ENCODE measurements at regions not wholly inside any gene's neighbourhood (a gene's known extent, or its start where the extent isn't known, plus 50 kb on each side); places are given as distances from the start of the nearest gene placed in this dataset.

- no peak overlapping the region for H3K4me3 ChIP-seq (ENCODE audit: low read length in 2 of 2)
- DNase-seq (ENCODE audit: low read depth in 6 of 9, low spot score in 9 of 9) = no peak
- H3K27me3 ChIP-seq (ENCODE audit: control insufficient read depth in 2 of 2, insufficient read depth in 1 of 2, low read length in 1 of 2) = no peaks in the 10 kb centered on the region
- no peaks in the 10 kb centered on the region for H3K36me3 ChIP-seq (ENCODE audit: control insufficient read depth in 2 of 2, insufficient read depth in 2 of 2, low read length in 1 of 2)
- WGBS = 84% methylated on average over 5 of the region's 5 CpGs
- H3K27ac ChIP-seq (ENCODE audit: low read depth in 1 of 2, low read length in 1 of 2) = no peak overlapping the region
- H3K4me1 ChIP-seq (ENCODE audit: control insufficient read depth in 2 of 2, insufficient read depth in 2 of 2, low read length in 2 of 2) = no peaks in the 10 kb centered on the region
- peaks cover 0 to 4% of the 10 kb centered on the region in 2 donors for H3K9me3 ChIP-seq (ENCODE audit: control insufficient read depth in 2 of 2, insufficient read depth in 1 of 2, low read length in 1 of 2)
These were observed 83.9 kb upstream of the CXADR start for GRCh38 chr21:17428980-17429379.

GRCh38 chr21:17429936-17430335, 82.9 kb upstream of the CXADR start:
- no peak overlapping the region for H3K27ac ChIP-seq (ENCODE audit: low read depth in 1 of 2, low read length in 1 of 2)
- WGBS = 92% methylated on average over 3 of the region's 3 CpGs
- H3K27me3 ChIP-seq (ENCODE audit: control insufficient read depth in 2 of 2, insufficient read depth in 1 of 2, low read length in 1 of 2) = no peaks in the 10 kb centered on the region
- peaks cover 0 to 3% of the 10 kb centered on the region in 2 donors for H3K9me3 ChIP-seq (ENCODE audit: control insufficient read depth in 2 of 2, insufficient read depth in 1 of 2, low read length in 1 of 2)
- H3K4me3 ChIP-seq (ENCODE audit: low read length in 2 of 2) = no peak overlapping the region
- no peak for DNase-seq (ENCODE audit: low read depth in 6 of 9, low spot score in 9 of 9)
- no peaks in the 10 kb centered on the region for H3K4me1 ChIP-seq (ENCODE audit: control insufficient read depth in 2 of 2, insufficient read depth in 2 of 2, low read length in 2 of 2)
- H3K36me3 ChIP-seq (ENCODE audit: control insufficient read depth in 2 of 2, insufficient read depth in 2 of 2, low read length in 1 of 2) = no peaks in the 10 kb centered on the region

DNA sequence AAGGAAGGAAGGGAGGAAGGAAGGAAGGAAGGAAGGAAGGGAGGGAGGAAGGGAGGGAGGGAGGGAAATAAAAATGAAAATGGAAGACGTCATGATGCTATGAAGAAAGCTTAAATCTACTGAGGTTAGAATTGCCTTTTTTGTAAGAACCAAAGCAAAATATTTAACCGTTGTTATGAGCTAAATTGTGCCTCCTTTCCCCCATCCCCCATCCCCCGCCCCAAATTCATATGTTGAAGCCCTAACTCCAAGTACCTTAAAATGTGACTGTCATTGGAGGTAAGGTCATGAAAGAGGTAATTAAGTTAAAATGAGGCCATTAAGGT, 80.1 kb upstream of the CXADR start:
- WGBS = 89% methylated on average over 3 of the region's 3 CpGs
- H3K4me3 ChIP-seq (ENCODE audit: low read length in 2 of 2) = no peak overlapping the region
- H3K4me1 ChIP-seq (ENCODE audit: control insufficient read depth in 2 of 2, insufficient read depth in 2 of 2, low read length in 2 of 2) = no peaks in the 10 kb centered on the region
- no peak for DNase-seq (ENCODE audit: low read depth in 6 of 9, low spot score in 9 of 9)
- H3K36me3 ChIP-seq (ENCODE audit: control insufficient read depth in 2 of 2, insufficient read depth in 2 of 2, low read length in 1 of 2) = no peaks in the 10 kb centered on the region
- H3K9me3 ChIP-seq (ENCODE audit: control insufficient read depth in 2 of 2, insufficient read depth in 1 of 2, low read length in 1 of 2) = no peaks in the 10 kb centered on the region
- H3K27ac ChIP-seq (ENCODE audit: low read depth in 1 of 2, low read length in 1 of 2) = no peak overlapping the region
- H3K27me3 ChIP-seq (ENCODE audit: control insufficient read depth in 2 of 2, insufficient read depth in 1 of 2, low read length in 1 of 2) = no peaks in the 10 kb centered on the region

GRCh38 chr21:17433730-17434129, 79.1 kb upstream of the CXADR start:
- DNase-seq (ENCODE audit: low read depth in 6 of 9, low spot score in 9 of 9) = no peak
- H3K27ac ChIP-seq (ENCODE audit: low read depth in 1 of 2, low read length in 1 of 2) = no peak overlapping the region
- no peaks in the 10 kb centered on the region for H3K36me3 ChIP-seq (ENCODE audit: control insufficient read depth in 2 of 2, insufficient read depth in 2 of 2, low read length in 1 of 2)
- 85% methylated on average over 2 of the region's 2 CpGs for WGBS
- no peaks in the 10 kb centered on the region for H3K4me1 ChIP-seq (ENCODE audit: control insufficient read depth in 2 of 2, insufficient read depth in 2 of 2, low read length in 2 of 2)
- no peak overlapping the region for H3K4me3 ChIP-seq (ENCODE audit: low read length in 2 of 2)
- H3K9me3 ChIP-seq (ENCODE audit: control insufficient read depth in 2 of 2, insufficient read depth in 1 of 2, low read length in 1 of 2) = no peaks in the 10 kb centered on the region
- H3K27me3 ChIP-seq (ENCODE audit: control insufficient read depth in 2 of 2, insufficient read depth in 1 of 2, low read length in 1 of 2) = no peaks in the 10 kb centered on the region

DNA sequence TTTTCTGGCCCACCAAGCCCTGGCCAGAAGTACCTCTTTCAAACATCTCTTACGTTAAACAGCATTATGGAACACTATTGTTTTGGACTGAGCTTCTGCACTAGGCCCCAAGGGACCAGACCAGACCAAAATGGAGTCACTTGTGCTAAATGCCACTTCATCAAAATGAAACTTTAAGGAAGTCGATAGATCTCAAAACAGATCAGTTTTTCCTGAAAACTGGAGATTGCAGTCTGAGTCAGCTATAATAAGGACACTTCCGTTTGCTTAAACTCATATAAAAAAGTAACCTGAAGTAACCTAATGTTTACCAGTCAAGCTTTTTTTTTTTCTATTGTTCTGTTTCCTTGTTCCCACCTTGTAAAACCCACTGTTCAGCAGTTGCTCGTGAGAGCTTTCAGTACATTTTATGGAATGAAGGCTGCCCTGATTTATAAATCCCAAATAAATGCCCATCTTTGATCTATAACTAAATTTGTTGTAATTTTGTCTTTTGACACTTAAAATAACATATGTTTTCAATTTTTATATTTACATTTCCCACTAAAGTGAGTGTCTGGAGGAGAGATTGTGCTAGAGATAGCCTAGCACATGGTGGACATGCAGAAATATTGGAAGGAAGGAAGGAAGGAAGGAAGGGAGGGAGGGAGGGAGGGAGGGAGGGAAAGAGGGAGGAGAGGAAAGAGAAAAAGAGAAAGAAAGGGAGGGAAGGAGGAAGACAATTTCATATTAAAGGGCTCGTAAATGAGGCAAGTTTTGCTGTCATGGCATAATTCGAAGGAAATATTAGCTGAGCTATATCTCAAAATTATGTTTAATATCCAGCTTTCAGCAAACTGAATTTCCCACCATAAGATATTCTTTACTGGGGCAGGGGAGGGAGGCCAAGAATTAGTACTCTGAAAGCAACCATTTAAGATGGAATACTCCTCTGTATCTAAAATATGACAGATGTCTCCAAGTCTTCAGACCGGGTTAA, 77.0 kb upstream of the CXADR start:
- no peaks in the 10 kb centered on the region for H3K27me3 ChIP-seq (ENCODE audit: control insufficient read depth in 2 of 2, insufficient read depth in 1 of 2, low read length in 1 of 2)
- no peak for DNase-seq (ENCODE audit: low read depth in 6 of 9, low spot score in 9 of 9)
- H3K4me1 ChIP-seq (ENCODE audit: control insufficient read depth in 2 of 2, insufficient read depth in 2 of 2, low read length in 2 of 2) = no peaks in the 10 kb centered on the region
- no peaks in the 10 kb centered on the region for H3K36me3 ChIP-seq (ENCODE audit: control insufficient read depth in 2 of 2, insufficient read depth in 2 of 2, low read length in 1 of 2)
- 91% methylated on average over 7 of the region's 7 CpGs for WGBS
- H3K9me3 ChIP-seq (ENCODE audit: control insufficient read depth in 2 of 2, insufficient read depth in 1 of 2, low read length in 1 of 2) = no peaks in the 10 kb centered on the region
- no peak overlapping the region for H3K27ac ChIP-seq (ENCODE audit: low read depth in 1 of 2, low read length in 1 of 2)
- H3K4me3 ChIP-seq (ENCODE audit: low read length in 2 of 2) = no peak overlapping the region

DNA sequence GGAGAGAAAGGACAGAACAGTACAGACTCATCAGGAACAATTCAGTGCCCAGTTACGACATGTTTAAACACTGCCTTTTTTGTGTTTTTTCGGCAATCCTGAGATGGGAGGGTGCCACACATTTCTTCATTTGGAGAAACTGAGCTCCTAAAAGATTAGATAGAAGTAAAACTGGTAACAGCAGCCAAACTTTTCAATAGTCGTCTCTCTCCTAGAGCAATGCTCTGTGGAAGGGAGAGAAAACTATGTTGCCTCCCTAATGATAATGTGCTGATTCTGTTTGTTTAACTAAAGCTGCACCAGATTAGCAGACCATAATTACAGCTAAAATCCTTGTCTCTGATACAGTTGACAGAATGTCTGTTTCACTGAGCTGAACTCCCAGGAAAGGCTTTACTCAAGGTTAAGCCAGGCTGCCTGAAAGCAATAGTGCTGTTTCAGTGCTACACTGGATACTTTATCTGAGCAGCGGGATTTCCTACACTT, 76.2 kb upstream of the CXADR start:
- Histone ChIP-seq H3K27me3 (ENCODE audit: control insufficient read depth in 2 of 2, insufficient read depth in 1 of 2, low read length in 1 of 2) (no peaks in the 10 kb centered on the region), H3K27ac (ENCODE audit: low read depth in 1 of 2, low read length in 1 of 2) (no peak overlapping the region), H3K36me3 (ENCODE audit: control insufficient read depth in 2 of 2, insufficient read depth in 2 of 2, low read length in 1 of 2) (no peaks in the 10 kb centered on the region), H3K4me1 (ENCODE audit: control insufficient read depth in 2 of 2, insufficient read depth in 2 of 2, low read length in 2 of 2) (no peaks in the 10 kb centered on the region), H3K4me3 (ENCODE audit: low read length in 2 of 2) (no peak overlapping the region), H3K9me3 (ENCODE audit: control insufficient read depth in 2 of 2, insufficient read depth in 1 of 2, low read length in 1 of 2) (no peaks in the 10 kb centered on the region)
- WGBS = 95% methylated on average over 4 of the region's 4 CpGs
- no peak for DNase-seq (ENCODE audit: low read depth in 6 of 9, low spot score in 9 of 9)

- no peaks in the 10 kb centered on the region for H3K27me3 ChIP-seq (ENCODE audit: control insufficient read depth in 2 of 2, insufficient read depth in 1 of 2, low read length in 1 of 2)
- H3K27ac ChIP-seq (ENCODE audit: low read depth in 1 of 2, low read length in 1 of 2) = no peak overlapping the region
- no peak for DNase-seq (ENCODE audit: low read depth in 6 of 9, low spot score in 9 of 9)
- no peaks in the 10 kb centered on the region for H3K9me3 ChIP-seq (ENCODE audit: control insufficient read depth in 2 of 2, insufficient read depth in 1 of 2, low read length in 1 of 2)
- H3K36me3 ChIP-seq (ENCODE audit: control insufficient read depth in 2 of 2, insufficient read depth in 2 of 2, low read length in 1 of 2) = no peaks in the 10 kb centered on the region
- no peak overlapping the region for H3K4me3 ChIP-seq (ENCODE audit: low read length in 2 of 2)
- no peaks in the 10 kb centered on the region for H3K4me1 ChIP-seq (ENCODE audit: control insufficient read depth in 2 of 2, insufficient read depth in 2 of 2, low read length in 2 of 2)
- WGBS = 84% methylated on average over 5 of the region's 5 CpGs
These were observed 74.2 kb upstream of the CXADR start for GRCh38 chr21:17438635-17439034.

DNA sequence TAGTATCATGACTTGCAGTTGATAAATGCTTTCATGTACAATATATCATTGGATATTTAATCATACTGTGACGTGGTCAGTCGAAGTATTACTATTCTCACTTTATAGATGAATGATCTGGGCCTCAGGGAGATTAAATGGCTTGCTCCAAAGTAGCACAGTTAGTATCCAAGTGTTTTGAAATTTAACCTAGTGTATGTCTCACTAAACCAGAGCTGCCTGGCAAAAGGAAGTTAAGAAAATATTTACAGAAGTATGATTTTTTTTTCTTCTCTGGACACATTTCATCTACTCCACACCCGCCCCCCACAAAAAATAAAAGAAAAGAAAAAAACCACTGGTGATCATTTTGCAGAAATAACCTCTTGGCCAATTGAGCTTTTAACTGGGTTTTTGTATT, 71.9 kb upstream of the CXADR start:
- no peak overlapping the region for H3K27ac ChIP-seq (ENCODE audit: low read depth in 1 of 2, low read length in 1 of 2)
- no peak overlapping the region for H3K4me3 ChIP-seq (ENCODE audit: low read length in 2 of 2)
- DNase-seq (ENCODE audit: low read depth in 6 of 9, low spot score in 9 of 9) = no peak
- no peaks in the 10 kb centered on the region for H3K9me3 ChIP-seq (ENCODE audit: control insufficient read depth in 2 of 2, insufficient read depth in 1 of 2, low read length in 1 of 2)
- no peaks in the 10 kb centered on the region for H3K36me3 ChIP-seq (ENCODE audit: control insufficient read depth in 2 of 2, insufficient read depth in 2 of 2, low read length in 1 of 2)
- no peaks in the 10 kb centered on the region for H3K4me1 ChIP-seq (ENCODE audit: control insufficient read depth in 2 of 2, insufficient read depth in 2 of 2, low read length in 2 of 2)
- WGBS = 84% methylated on average over 3 of the region's 3 CpGs
- no peaks in the 10 kb centered on the region for H3K27me3 ChIP-seq (ENCODE audit: control insufficient read depth in 2 of 2, insufficient read depth in 1 of 2, low read length in 1 of 2)

GRCh38 chr21:17441370-17441769, 71.5 kb upstream of the CXADR start:
- WGBS = 100% methylated on average over 1 of the region's 1 CpG
- Histone ChIP-seq H3K4me3 (ENCODE audit: low read length in 2 of 2) (no peak overlapping the region), H3K36me3 (ENCODE audit: control insufficient read depth in 2 of 2, insufficient read depth in 2 of 2, low read length in 1 of 2) (no peaks in the 10 kb centered on the region), H3K27me3 (ENCODE audit: control insufficient read depth in 2 of 2, insufficient read depth in 1 of 2, low read length in 1 of 2) (no peaks in the 10 kb centered on the region), H3K9me3 (ENCODE audit: control insufficient read depth in 2 of 2, insufficient read depth in 1 of 2, low read length in 1 of 2) (no peaks in the 10 kb centered on the region), H3K4me1 (ENCODE audit: control insufficient read depth in 2 of 2, insufficient read depth in 2 of 2, low read length in 2 of 2) (no peaks in the 10 kb centered on the region), H3K27ac (ENCODE audit: low read depth in 1 of 2, low read length in 1 of 2) (no peak overlapping the region)
- no peak for DNase-seq (ENCODE audit: low read depth in 6 of 9, low spot score in 9 of 9)
